NCI-H2171 treated with DMSO at 0.1 percent for 48 hours (cell line): ENCODE measurements at regions not wholly inside any gene's neighbourhood (a gene's known extent, or its start where the extent isn't known, plus 50 kb on each side); places are given as distances from the start of the nearest gene placed in this dataset.

Experiments used
- DNase-seq: peaks from one replicate; lab custom pipeline; 2025; lab: John Stamatoyannopoulos, UW

DNA sequence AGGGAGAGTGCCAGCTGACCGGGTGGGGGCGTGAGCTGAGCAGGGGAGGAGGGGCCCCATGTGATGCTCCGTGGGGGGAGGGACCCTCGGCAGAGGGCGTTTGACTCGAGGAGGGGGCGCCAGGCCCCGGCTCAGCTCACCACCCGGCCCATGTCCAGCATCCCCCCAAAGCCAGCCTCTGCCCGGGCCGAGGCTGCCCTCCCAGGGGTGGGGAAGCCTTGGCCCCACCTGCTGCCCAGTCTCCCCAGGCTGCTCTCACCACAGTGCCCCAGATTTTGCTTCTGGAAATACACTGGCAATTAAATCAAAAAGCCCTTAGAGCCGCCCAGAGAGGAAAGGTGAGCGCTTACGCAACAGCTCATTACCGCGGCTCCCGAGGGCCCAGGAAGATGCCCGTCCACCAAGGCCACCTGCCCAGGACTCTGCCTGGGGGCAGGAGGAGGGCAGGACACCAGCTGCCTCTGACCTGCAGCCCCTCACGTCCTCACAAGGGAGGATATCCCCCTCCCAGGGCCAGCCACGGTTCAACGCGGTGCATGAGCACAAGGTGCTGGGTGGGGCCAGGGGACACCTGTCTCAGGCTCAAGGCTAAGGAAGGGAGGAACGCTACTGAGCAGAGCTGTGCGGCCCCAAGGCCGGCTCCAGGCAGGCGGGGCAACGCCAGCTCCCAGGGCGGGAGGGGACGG is 70.0 kb upstream of the INPP5A start:
- peak; percentile 2 for DNase-seq

DNA sequence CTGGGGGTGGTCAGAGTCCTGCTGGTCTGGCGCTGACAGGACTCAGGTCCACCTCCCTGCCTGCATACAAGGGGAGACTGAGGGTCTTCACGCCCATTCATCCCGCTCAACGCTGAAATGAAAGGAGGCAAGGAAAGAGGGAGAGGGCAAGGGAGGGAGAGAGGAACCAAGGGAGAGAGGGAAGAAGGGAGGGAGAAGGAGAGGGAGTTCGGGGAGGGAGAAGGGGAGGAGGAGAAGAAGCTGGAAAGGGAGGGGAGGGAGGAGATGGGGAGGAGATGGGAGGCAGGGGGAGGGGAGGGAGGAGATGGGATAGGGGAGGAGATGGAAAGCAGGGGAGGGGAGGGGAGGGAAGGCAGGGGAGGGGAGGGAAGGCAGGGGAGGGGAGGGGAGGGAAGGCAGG is 69.4 kb upstream of the INPP5A start:
- DNase-seq = peak; percentile 20

DNA sequence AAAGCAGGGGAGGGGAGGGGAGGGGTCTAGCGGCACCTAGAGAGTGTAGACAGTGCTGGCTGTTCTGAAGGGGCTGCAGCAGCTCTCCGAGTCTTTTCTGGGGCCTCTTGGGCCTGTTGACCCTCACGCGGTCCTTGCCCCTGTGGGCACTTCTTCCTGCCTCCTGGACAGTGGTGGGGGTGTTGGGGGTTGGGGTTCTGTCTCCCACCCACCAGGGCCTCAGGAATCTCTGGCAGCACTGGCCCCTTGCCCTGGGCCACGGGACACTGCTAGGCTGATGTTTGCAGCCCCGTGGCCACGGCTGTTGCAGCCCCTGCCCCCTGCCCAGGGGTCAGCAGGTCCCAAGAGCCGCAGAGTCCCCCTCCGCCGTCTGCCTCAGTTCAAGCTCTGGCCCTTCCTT is 68.9 kb upstream of the INPP5A start:
- no peak for DNase-seq

DNA sequence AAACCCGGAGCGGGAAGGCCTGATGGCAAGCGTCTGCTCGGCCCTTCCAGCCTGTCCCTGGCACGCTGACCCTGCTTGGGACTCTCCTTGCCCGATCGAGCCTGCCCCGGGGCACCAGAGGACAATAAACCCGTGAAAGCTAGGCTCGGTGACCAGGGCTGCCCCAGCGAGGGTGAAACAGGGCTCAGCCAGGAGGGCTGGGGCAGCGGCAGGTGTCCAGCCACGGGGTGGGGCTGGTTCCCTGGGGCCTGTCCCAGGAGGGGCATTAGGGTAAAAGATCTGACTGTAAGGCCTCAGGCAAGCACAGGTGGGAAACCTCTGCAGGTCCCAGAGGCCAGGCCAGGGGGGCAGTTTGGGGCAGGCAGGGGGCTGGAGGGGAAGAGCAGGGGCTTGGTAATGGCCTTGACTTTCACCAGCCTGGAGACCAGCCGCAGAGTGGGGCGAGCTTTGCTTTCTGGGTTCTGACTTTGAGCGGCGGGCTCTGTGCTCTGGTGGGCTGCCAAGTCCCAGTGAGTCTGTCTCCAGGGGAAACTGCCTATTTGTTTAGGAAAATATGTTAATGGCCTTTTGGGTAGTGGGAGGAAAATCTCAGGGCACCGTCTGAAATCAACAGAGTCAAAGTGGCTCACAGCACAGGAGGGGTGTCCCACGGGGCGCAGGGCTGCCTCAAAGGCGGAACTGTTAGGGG is 68.2 kb upstream of the INPP5A start:
- peak; percentile 78 for DNase-seq

DNA sequence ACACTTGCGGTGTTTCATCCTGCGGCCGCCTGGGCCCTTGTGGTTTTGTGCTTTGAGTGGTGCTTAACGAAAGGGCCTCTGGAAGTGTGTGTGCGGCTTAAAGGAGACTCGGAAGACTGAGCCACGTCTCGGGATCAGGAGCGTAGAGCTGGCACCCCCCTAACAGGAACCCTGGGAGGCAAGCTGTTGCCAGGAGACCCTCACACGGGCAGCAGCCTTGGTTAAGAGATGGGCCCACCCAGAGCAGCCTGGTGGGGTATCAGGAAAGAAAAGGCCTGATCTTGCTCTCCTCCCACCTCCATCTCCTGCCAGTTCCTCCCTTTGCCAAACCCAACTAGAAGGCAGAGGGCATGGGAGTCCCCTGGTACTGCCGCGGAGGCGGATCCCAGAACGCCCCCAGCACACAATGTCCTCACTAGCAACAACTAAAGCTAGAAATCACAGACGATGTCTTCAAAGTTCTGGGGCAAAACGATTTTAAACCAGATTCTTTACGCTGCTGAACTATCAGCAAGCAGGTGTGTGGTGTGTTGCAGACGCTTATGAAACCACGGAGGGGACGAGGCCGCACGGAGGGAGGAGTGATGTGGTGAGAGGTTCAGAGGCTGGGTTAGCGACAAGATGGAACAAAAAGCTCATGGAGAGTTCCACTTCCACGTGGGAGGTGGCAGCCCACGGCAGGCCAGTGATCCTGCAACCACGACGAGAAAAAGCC is 67.0 kb upstream of the INPP5A start:
- no peak for DNase-seq

DNA sequence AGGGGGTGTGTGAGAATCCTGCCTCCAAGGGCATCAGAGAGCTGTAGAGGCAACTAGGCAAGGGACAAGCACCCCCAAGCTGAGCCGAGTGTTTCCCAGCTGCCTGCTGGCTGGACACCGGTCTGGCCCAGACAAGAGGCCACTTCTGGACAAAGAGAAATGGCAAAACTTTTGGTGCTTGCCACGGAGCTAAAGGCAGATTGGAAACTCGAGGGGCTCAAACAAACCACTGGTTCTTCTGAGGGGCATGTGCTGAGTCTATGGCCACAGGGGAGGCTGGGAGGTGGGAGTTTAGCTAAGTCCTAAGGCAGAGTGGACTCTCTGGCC is 66.5 kb upstream of the INPP5A start:
- no peak for DNase-seq

DNA sequence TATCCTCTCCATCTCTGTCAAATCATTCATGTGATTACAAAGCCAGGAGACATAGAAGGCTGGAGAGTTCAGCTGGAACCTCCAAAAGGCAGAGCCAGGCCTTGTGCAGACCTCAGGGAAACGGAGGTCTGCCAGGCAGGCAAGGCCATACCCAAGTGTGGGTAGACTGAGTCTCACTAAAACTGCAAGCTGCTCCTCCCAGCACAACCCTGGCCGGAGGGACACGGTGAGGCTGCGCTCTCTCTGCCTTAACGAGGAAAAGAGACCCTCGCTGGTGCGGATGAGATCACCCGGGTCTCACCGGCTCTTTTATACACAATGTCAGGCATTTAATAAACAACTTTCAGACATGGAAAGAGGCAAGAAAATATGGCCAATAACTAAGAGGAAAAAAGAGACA is 66.1 kb upstream of the INPP5A start:
- DNase-seq = no peak

DNA sequence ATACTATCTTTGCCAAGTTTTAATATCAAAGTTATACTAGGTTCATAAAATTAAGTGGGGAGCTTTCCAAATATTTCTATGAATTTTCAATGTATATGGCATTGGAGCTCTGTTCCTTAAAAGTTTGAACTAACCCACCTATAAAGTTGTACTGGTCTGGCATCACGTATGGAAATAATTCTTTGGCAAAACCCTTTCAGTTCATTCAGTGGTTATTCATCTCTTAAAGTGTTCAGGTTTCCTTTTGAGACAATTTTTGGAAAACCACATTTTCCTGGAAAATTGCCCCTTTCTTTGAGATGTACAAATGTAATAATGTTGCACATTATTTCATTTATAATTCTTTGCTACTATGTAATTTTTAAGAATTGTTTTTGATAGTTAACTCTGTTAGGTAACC is 62.5 kb upstream of the INPP5A start:
- DNase-seq = no peak

DNA sequence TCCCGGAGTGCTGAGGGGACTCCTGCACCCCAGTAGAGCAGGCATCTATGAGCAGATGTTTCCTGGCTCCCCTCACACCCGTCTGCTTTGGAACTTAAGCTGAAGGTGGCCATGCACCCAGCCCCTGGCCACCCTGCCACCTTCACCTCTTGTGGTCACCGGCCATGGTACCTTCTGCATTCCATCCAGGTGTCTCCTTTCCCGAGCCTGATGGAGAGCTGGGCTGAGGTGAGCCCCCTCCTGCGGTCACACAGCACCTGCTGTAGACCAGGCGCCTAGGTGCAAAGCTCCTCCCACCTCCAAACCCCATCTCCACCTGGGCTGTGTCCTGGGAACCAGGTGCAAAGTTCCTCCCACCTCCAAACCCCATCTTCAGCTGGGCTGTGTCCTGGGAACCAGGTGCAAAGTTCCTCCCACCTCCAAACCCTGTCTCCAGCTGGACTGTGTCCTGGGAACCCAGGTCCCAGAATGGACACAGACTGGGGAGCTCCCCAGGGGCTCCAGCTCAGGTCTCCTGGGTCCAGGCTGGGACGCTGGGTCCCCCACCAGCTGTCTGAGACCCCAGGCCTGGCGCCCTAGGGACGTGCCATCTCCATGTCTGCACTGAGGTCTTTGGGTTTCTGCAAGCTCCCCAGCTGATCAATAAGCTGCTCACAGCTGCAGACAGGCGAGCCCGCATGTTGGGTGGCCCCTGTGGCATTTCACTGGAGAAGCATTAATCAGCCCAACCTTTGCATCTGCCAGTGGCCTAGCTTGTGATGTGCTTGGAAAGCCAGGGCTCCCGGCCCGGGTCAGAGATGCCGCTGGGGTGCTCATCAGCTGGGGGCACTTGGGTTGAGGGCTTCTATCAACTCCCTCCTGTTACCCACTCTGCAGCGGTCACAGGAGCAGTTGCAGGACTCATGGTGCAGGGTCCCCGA is 61.2 kb upstream of the INPP5A start:
- DNase-seq = no peak

DNA sequence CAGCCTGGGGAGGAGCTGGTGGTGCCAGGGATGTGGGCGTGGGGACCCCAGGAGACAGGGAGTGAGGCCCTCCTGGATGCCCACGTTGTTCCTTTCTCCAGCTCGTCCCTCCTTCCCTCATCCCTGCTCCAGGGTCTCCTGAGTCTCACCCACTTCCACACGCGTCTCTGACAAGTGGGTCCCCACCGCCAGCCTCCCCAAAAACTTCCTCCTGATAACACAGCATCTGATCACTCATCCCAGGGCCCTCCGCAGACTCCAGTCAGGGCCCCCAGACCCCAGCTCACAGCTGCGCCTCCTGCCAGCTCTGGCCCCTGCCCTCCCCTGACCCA is 60.6 kb upstream of the INPP5A start:
- DNase-seq = no peak

DNA sequence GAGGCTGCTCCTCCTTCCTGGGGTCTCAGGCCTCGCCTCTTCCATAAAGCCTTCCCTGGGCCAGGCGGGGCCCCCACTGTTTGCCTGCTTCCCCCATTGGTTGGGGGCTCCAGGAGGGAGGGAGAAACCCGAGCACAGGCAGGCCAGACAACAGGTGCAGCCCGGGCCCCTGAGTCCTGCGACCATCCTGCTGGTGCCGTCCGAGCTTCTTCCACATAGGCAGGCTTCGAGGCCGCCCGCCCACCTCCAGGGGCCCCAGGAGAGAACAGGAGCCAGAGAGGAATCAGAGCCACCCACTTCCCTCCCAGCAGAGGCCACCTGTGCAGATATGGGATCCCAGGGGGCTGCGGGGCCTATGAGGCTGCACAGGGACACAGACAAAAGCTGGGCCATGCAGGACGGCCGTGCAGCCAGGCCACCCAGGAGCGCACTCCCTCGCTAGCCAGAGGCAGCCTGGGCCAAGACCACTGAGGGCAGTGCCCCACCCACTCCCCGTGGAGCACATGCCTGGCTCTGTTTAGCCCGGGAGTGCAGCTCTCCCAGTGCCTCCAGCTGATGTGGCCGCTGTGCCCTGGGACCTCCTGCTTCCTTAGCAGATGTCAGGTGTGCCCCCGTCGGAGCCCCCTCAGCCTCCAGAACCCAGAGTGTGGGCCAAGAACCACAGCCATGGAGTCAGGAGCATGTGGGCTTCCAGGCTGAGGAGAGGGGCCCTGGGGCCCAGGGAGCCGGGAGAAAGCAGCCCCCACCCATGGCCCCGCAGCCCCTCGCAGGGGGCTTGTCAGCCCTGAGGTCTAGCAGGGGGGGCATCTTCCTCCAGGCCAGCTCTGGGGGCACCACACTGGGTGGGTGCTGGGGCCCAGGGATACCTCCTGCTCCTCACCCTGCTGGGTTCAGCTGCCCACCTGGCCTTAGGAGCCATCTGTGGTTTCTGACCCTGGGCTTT is 59.9 kb upstream of the INPP5A start:
- peak; percentile 1 for DNase-seq

DNA sequence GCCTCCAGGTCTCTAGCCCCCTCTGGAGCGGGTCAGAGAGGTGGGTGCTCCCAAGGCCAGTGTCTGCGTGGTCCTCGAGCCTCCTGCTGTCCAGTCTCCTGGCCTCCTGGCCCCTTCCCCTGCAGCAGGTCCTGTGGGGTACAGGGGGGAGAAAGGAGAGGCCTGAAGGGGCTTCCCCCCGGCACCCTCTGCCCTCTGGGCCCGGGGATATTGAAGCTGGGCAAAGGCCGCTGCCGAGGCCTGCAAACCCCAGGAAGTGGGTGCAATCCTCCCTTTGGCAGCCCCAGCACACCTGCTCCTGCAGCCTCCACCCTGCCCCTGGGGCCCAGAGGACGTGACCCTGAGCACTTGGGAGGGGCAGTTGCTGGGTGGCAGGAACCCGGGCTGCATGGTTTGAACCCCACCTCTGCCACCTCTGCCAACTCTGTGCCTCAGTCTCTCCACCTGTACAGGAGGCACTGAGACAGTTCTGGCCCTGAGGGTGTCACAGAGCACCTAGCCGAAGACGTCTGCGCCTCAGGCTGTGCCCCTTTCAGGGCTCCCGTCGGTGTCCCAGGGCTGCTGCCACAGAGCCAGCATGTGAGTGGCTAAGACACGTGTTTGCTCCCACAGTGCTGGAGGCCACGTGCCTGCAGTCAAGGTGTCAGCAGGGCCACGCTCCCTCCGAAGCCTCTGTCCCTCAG is 59.1 kb upstream of the INPP5A start:
- DNase-seq = no peak

DNA sequence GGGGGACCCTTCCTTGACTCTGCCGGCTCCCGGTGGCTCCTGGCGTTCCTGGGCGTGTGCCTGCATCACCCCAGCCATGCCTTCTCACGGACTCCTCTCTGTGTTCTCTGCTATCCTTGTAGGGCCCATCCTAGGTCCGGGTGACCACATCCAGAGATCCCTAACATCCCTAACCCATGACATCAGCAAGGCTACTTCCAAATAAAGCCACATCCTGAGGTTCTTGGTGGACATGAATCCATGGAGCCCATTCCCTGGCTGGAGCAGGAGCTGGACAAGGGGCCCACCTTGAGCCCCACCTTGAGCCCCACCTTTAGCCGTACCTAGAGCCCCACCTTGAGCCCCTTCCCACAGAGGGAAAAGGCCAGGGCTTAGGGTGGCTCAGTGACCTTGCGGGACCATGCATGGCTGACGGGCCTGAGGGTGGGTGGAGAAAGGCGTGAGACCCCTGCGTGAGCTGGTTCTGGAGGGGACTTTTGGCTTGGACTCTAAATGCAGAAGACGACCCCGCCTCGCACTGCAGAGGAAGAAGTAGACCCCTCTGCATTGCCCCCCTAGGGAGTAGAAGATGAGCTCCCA is 58.5 kb upstream of the INPP5A start:
- no peak for DNase-seq

DNA sequence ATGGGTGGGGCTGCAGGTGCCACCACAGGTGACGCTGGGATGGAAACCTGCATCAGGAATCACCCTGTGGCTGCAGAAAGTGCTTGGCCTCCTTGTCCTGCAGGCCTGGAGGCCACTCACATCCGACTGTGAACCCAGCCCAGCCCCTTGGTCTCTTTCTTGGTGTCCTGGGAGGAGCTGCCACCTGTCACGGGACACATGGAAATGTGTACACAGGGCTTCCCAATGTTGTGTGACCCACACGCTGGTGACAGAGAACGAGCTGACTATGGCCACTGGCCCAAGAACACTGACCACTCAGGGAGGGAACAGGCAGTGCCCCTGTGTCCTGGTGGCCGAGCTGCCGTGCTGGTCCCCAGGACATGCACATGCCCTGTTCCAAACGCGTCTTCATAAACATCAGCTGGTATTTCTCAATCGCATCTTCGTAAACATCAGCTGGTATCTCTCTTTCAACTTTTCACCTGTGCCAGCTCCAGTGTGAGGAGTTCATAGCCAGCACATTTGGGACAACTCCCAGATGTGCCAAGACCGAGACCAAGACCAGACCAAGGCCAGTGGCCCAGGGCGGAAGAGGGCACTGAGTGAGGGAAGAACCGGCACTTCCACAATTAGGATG is 57.9 kb upstream of the INPP5A start:
- no peak for DNase-seq

DNA sequence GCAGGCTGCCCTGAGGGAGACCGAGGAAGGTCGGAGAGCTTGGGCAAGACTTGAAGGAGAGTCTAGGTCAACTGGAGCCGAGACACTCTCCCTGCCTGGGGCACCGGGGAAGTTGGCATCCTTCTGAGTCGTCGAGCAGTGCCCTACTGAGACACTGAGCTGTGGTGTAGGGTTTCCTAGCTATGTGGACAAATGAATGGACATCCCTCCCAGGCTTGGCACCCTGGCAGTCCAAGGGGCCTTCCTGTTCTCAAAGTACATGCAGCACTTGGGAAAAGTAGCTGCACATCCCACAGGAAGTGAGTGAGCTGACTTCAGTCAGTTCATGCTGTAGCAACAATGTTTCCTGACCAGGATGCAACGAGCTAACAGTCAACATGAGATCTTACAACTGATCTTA is 57.2 kb upstream of the INPP5A start:
- DNase-seq = no peak

DNA sequence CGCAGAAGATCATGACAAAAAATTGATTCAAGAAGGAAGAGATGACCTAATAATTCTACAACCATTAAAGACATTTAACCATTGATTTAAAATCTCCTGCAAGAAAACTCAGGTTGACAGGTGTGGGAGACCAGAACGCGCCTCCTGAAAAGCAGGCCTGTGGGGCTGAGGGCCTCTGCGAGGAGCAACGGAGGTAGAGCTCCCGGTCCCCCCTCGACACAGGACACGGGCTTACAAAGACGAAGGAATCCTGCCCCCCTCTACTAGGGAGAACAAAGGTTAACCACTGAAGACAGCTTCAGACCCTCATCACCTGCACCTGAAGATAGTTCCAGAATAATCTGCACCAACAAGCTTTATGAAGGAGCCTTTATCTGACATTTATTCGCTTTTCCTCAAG is 55.9 kb upstream of the INPP5A start:
- no peak for DNase-seq

DNA sequence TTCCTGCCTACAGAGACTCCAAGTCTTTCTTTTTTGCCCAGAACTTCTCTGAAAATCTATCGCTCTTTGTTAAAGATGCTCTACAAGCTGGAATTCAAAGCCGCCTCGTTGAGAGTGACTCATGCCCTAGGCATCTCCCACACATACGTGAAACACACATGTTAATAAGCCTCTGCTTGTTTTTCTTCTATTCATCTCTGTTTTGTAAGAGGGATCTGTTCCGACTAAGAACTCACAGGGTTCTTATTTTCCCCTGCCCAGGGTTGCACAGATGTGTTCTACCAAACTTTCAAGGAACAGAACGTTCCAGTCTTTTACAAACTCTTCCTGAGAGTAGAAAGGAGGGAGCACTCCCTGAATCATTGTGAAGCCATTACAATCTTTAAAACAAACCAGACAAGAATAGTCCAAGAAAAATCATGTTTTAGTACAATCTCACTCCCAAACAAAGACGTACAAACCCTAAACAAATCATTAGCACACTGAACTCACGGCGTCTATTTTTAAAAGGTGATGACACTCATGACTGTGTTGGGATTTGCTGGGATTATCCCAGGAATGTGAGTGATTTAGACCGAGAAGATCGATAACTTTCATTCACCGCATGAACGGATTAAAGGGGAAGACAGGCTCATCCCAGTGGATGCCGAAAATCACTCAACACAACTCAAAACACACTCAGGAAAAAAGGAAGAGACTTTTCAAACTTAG is 55.3 kb upstream of the INPP5A start:
- DNase-seq = no peak

DNA sequence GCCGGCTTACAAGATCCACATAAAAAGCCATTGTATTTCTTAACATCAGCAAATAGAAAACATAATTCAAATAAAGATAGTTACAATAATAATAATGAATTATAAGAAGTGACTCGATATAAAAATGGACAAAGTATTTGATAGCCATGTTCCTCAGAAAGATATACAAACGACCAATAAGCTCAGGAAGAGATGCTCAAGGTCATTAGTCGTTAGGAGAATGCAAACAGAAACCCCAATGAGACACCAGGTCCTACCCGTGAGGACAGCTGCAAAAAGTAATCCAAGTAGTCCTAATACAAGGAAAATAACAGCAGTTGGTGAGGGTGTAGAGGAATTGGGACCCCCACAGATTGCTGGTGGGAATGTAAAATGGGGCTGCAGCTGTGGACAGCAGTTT is 54.2 kb upstream of the INPP5A start:
- DNase-seq = no peak

DNA sequence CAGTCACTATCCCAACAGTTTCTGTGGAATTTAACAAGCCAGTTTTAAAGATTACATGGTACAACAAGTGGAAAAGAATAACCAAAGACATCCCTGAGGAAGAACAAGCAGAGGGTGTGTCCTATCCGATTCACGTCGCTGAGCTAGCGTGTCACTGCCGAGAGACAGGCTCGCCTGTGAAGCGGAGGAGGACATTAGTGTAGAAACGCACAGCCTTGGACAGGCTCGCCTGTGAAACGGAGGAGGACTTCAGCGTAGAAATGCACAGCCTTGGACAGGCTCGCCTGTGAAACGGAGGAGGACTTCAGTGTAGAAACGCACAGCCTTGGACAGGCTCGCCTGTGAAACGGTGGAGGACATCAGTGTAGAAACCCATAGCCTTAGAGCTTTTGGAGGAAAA is 52.7 kb upstream of the INPP5A start:
- DNase-seq = no peak
